CD4-positive, alpha-beta memory T cell (primary cell): ENCODE measurements at regions not wholly inside any gene's neighbourhood (a gene's known extent, or its start where the extent isn't known, plus 50 kb on each side); places are given as distances from the start of the nearest gene placed in this dataset.
"Not testable (repeated sequence)": the region's sequence is repeated elsewhere in the genome, so short reads cannot be mapped to it uniquely, and the experiment has no call there.

ENCODE experiments used
- CTCF ChIA-PET: fragments of 350-600 bp; sonication (Branson Sonifier 250); formaldehyde crosslinking; loops from one replicate; lab custom pipeline; 2021; ENCODE audit warnings: inconsistent platforms; ENCODE audit not compliant: partially characterized antibody; lab: Charles Lee
- POLR2A ChIA-PET: fragments of 350-600 bp; sonication (Branson Sonifier 250); formaldehyde crosslinking; loops from one replicate; lab custom pipeline; 2021; ENCODE audit not compliant: partially characterized antibody; lab: Charles Lee
- DNase-seq, 5 donors: peaks; one replicate each; pipeline versions ENCODE4 v3.0.0 to v3.0.0-alpha.2; 2020 to 2022; ENCODE audit warnings: mixed read lengths in 1 of 5
- H3K27ac ChIP-seq: one replicate; pipeline ENCODE4 v1.7.0; 2013; ENCODE audit warnings: low read depth, low read length
- H3K27me3 ChIP-seq: 2 replicates; pipeline ENCODE4 v1.7.0; 2013; ENCODE audit warnings: mild to moderate bottlenecking, low read length, moderate library complexity; ENCODE audit not compliant: insufficient read depth
- H3K36me3 ChIP-seq: 2 replicates; pipeline ENCODE4 v1.7.0; 2013; ENCODE audit warnings: mild to moderate bottlenecking, low read length, moderate library complexity; ENCODE audit not compliant: insufficient read depth
- H3K4me1 ChIP-seq: 2 replicates; pipeline ENCODE4 v1.7.0; 2013; ENCODE audit warnings: mild to moderate bottlenecking, low read length, moderate library complexity; ENCODE audit not compliant: insufficient read depth
- H3K4me3 ChIP-seq, 2 donors: one replicate each; pipeline ENCODE4 v1.7.0; 2013; ENCODE audit warnings: low read length in 2 of 2, mild to moderate bottlenecking in 1 of 2
- H3K9me3 ChIP-seq, 2 donors: one replicate each; pipeline ENCODE4 v1.7.0; 2013; ENCODE audit warnings: low read length in 2 of 2, control low read depth in 1 of 2; ENCODE audit not compliant: control insufficient read depth in 1 of 2
- H3K27ac Mint-ChIP-seq, 7 donors: one replicate each; pipeline ENCODE4 v1.8.0; 2020 to 2021; ENCODE audit warnings: mixed read lengths in 7 of 7, mild to moderate bottlenecking in 6 of 7, inconsistent platforms in 3 of 7, moderate library complexity in 3 of 7
- H3K27me3 Mint-ChIP-seq, 2 donors: one replicate each; pipeline ENCODE4 v1.8.0; 2020 to 2021; ENCODE audit warnings: mixed read lengths in 2 of 2
- H3K36me3 Mint-ChIP-seq, 2 donors: one replicate each; pipeline ENCODE4 v1.8.0; 2020 to 2021; ENCODE audit warnings: mixed read lengths in 2 of 2, inconsistent platforms in 1 of 2, mild to moderate bottlenecking in 1 of 2
- H3K4me1 Mint-ChIP-seq, 4 donors: one replicate each; pipeline ENCODE4 v1.8.0; 2020 to 2021; ENCODE audit warnings: mixed read lengths in 4 of 4, mild to moderate bottlenecking in 1 of 4
- H3K4me3 Mint-ChIP-seq, 8 donors: one replicate each; pipeline ENCODE4 v1.8.0; 2020 to 2021; ENCODE audit warnings: mixed read lengths in 8 of 8, mild to moderate bottlenecking in 7 of 8, moderate library complexity in 6 of 8, inconsistent platforms in 3 of 8
- H3K9me3 Mint-ChIP-seq, 8 donors: one replicate each; pipeline ENCODE4 v1.8.0; 2020 to 2021; ENCODE audit warnings: mixed read lengths in 8 of 8, mild to moderate bottlenecking in 5 of 8, inconsistent platforms in 3 of 8, moderate library complexity in 1 of 8
- intact Hi-C: fragments of 100-400 bp; cut with micrococcal nuclease; formaldehyde crosslinking; loops from one replicate; pipeline ENCODE4 v1.15.1; 2023

- DNase-seq = no peak
- H3K36me3 Mint-ChIP-seq = no peaks in the 10 kb centered on the region
- H3K27me3 Mint-ChIP-seq = no peaks in the 10 kb centered on the region
- Histone ChIP-seq H3K27ac (no peak overlapping the region), H3K4me1 (no peaks in the 10 kb centered on the region), H3K9me3 (no peaks in the 10 kb centered on the region), H3K4me3 (no peak overlapping the region), H3K27me3 (no peaks in the 10 kb centered on the region), H3K36me3 (no peaks in the 10 kb centered on the region)
- H3K9me3 Mint-ChIP-seq = peaks cover 0 to 10% (median 3%) of the 10 kb centered on the region in 8 donors
- intact Hi-C loops = no loop called here
- ChIA-PET POLR2A (no interaction called here), CTCF (no interaction called here)
- no peak overlapping the region for H3K27ac Mint-ChIP-seq
- no peaks in the 10 kb centered on the region for H3K4me1 Mint-ChIP-seq
- H3K4me3 Mint-ChIP-seq = no peak overlapping the region
These were observed 345.2 kb upstream of the ANKRD30A start for GRCh38 chr10:36780158-36780557.

- H3K27ac ChIP-seq = no peak overlapping the region
- intact Hi-C loops = no loop called here
- H3K4me3 ChIP-seq = no peak overlapping the region
- no peaks in the 10 kb centered on the region for H3K4me1 Mint-ChIP-seq
- CTCF ChIA-PET = no interaction called here
- H3K4me3 Mint-ChIP-seq = no peak overlapping the region
- no peaks in the 10 kb centered on the region for H3K27me3 Mint-ChIP-seq
- DNase-seq = no peak
- no peaks in the 10 kb centered on the region for H3K27me3 ChIP-seq
- no peaks in the 10 kb centered on the region for H3K36me3 ChIP-seq
- H3K4me1 ChIP-seq = no peaks in the 10 kb centered on the region
- H3K9me3 ChIP-seq = no peaks in the 10 kb centered on the region
- H3K27ac Mint-ChIP-seq = no peak overlapping the region
- POLR2A ChIA-PET = no interaction called here
- peaks cover 0 to 10% (median 2%) of the 10 kb centered on the region in 8 donors for H3K9me3 Mint-ChIP-seq
- H3K36me3 Mint-ChIP-seq = no peaks in the 10 kb centered on the region
These were observed 346.1 kb upstream of the ANKRD30A start for GRCh38 chr10:36779238-36779846.

- DNase-seq = no peak
- Histone ChIP-seq H3K27me3 (no peaks in the 10 kb centered on the region), H3K9me3 (no peaks in the 10 kb centered on the region), H3K27ac (no peak overlapping the region), H3K36me3 (no peaks in the 10 kb centered on the region), H3K4me3 (no peak overlapping the region), H3K4me1 (no peaks in the 10 kb centered on the region)
- no peaks in the 10 kb centered on the region for H3K27me3 Mint-ChIP-seq
- ChIA-PET POLR2A (no interaction called here), CTCF (no interaction called here)
- no peak overlapping the region for H3K4me3 Mint-ChIP-seq
- intact Hi-C loops = no loop called here
- H3K27ac Mint-ChIP-seq = no peak overlapping the region
- peaks cover 0 to 10% (median 2%) of the 10 kb centered on the region in 8 donors for H3K9me3 Mint-ChIP-seq
- H3K4me1 Mint-ChIP-seq = no peaks in the 10 kb centered on the region
- H3K36me3 Mint-ChIP-seq = no peaks in the 10 kb centered on the region
These were observed 346.7 kb upstream of the ANKRD30A start for GRCh38 chr10:36778651-36779050.

GRCh38 chr10:36773652-36774051 lies 351.7 kb upstream of the ANKRD30A start:
- Mint-ChIP-seq H3K9me3 (peaks cover 0 to 10% (median 3%) of the 10 kb centered on the region in 8 donors), H3K27ac (no peak overlapping the region), H3K27me3 (no peaks in the 10 kb centered on the region), H3K36me3 (no peaks in the 10 kb centered on the region), H3K4me3 (no peak overlapping the region), H3K4me1 (no peaks in the 10 kb centered on the region)
- no peak for DNase-seq
- ChIA-PET CTCF (no interaction called here), POLR2A (interaction anchor here (0.6 kb wide), 1 partner anchor 1172 kb away, joined by 3 read pairs; no protein-coding TSS in a partner anchor)
- intact Hi-C loops = no loop called here
- Histone ChIP-seq H3K27ac (no peak overlapping the region), H3K36me3 (no peaks in the 10 kb centered on the region), H3K4me1 (no peaks in the 10 kb centered on the region), H3K9me3 (no peaks in the 10 kb centered on the region), H3K27me3 (no peaks in the 10 kb centered on the region), H3K4me3 (no peak overlapping the region)

GRCh38 chr10:36771725-36772124 lies 353.7 kb upstream of the ANKRD30A start:
- intact Hi-C loops = no loop called here
- Histone ChIP-seq H3K27me3 (no peaks in the 10 kb centered on the region), H3K27ac (no peak overlapping the region), H3K9me3 (no peaks in the 10 kb centered on the region), H3K36me3 (no peaks in the 10 kb centered on the region), H3K4me3 (no peak overlapping the region), H3K4me1 (no peaks in the 10 kb centered on the region)
- Mint-ChIP-seq H3K27ac (no peak overlapping the region), H3K27me3 (no peaks in the 10 kb centered on the region), H3K4me3 (no peak overlapping the region), H3K4me1 (no peaks in the 10 kb centered on the region), H3K36me3 (no peaks in the 10 kb centered on the region), H3K9me3 (peaks cover 0 to 3% (median 1%) of the 10 kb centered on the region in 8 donors)
- POLR2A ChIA-PET = no interaction called here
- CTCF ChIA-PET = no interaction called here
- no peak for DNase-seq

- H3K27ac ChIP-seq, POLR2A ChIA-PET, intact Hi-C loops, H3K9me3 ChIP-seq, H3K4me3 ChIP-seq, DNase-seq, H3K27ac Mint-ChIP-seq, H3K4me1 Mint-ChIP-seq, H3K4me3 Mint-ChIP-seq, H3K36me3 ChIP-seq, H3K9me3 Mint-ChIP-seq, H3K4me1 ChIP-seq, CTCF ChIA-PET, H3K27me3 ChIP-seq, H3K27me3 Mint-ChIP-seq, H3K36me3 Mint-ChIP-seq: not testable (repeated sequence)
These were observed 355.7 kb upstream of the ANKRD30A start for GRCh38 chr10:36769741-36770140.

GRCh38 chr10:36766940-36767339 lies 358.5 kb upstream of the ANKRD30A start:
- Histone ChIP-seq H3K27ac (no peak overlapping the region), H3K9me3 (no peaks in the 10 kb centered on the region), H3K4me1 (no peaks in the 10 kb centered on the region), H3K27me3 (no peaks in the 10 kb centered on the region), H3K36me3 (no peaks in the 10 kb centered on the region), H3K4me3 (no peak overlapping the region)
- POLR2A ChIA-PET = no interaction called here
- Mint-ChIP-seq H3K4me1 (no peaks in the 10 kb centered on the region), H3K27ac (no peak overlapping the region), H3K27me3 (no peaks in the 10 kb centered on the region), H3K9me3 (peaks cover 0 to 4% (median 0%) of the 10 kb centered on the region in 8 donors), H3K4me3 (no peak overlapping the region), H3K36me3 (no peaks in the 10 kb centered on the region)
- intact Hi-C loops = no loop called here
- DNase-seq = no peak
- CTCF ChIA-PET = no interaction called here

GRCh38 chr10:36766415-36766810 lies 359.0 kb upstream of the ANKRD30A start:
- H3K27ac Mint-ChIP-seq = no peak overlapping the region

More at GRCh38 chr10:36766415-36766810, 359.0 kb upstream of the ANKRD30A start:
- CTCF ChIA-PET = no interaction called here
- Histone ChIP-seq H3K27ac (no peak overlapping the region), H3K4me1 (no peaks in the 10 kb centered on the region), H3K27me3 (no peaks in the 10 kb centered on the region), H3K9me3 (no peaks in the 10 kb centered on the region), H3K36me3 (no peaks in the 10 kb centered on the region), H3K4me3 (no peak overlapping the region)
- H3K9me3 Mint-ChIP-seq = peaks cover 0 to 4% (median 0%) of the 10 kb centered on the region in 8 donors
- H3K27me3 Mint-ChIP-seq = no peaks in the 10 kb centered on the region
- intact Hi-C loops = no loop called here
- DNase-seq = no peak
- no peak overlapping the region for H3K4me3 Mint-ChIP-seq
- POLR2A ChIA-PET = no interaction called here
- no peaks in the 10 kb centered on the region for H3K36me3 Mint-ChIP-seq
- H3K4me1 Mint-ChIP-seq = no peaks in the 10 kb centered on the region
